ENCODE measurements at regions not wholly inside any gene's neighbourhood (a gene's known extent, or its start where the extent isn't known, plus 50 kb on each side); places are given as distances from the start of the nearest gene placed in this dataset.

DNA sequence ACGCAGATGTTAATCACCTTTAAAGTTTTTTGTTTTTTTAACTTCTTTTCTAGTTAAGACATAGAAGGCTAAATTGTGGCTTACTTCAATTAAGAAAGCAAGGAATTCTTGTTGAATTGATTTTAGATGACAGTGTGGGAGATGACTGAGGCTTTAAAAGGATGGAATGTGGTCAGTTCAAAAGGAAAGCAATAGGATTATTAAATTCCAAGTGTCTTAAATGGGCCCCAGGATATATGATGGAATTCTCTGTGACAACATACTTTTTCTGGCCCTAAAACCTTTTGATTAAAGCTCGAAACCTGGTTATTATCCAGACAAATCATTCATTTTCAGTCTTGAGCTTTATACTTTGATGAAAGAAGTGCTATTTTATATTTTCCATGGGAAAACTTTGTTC, 179.0 kb upstream of the TMEFF2 start:
- DNase-seq = no peak

DNA sequence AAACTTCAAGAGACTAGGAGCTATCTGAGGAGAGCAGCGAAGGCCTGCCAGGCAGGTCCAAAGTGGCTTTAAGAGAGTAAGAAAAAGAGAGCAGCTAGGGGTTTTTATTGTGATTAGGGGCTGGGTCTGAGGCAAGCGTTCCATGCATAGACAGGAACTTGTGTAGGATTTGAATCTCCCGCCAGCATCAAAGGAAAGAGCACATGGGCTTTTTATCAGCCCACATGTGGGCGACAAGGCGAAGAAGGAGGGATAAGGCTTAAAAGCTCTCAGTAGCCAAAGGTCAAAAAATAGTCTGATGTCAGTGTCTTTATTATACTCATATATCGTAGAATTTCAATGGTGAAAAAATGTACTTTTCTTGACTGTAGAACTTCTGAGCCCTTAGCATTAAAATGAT, 178.5 kb upstream of the TMEFF2 start:
- no peak for DNase-seq

DNA sequence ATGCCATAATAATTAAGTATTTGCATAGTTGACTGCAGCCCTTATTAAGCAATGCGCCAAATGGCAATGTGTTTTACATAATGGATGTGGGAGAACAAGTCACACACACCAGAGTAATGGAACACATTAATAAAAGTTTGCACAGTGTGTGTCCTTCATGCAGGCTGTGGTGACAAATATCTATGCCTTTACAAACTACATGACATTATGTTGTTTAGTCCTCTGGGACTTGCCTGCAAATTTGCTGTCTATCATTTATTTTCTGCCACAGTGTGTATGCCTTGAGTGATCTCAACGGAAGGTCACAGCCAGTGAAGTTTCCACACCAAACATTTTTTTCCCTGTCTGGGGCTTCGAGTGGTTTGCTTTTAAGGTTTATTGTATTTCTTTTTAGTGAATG, 175.2 kb upstream of the TMEFF2 start:
- no peak for DNase-seq

DNA sequence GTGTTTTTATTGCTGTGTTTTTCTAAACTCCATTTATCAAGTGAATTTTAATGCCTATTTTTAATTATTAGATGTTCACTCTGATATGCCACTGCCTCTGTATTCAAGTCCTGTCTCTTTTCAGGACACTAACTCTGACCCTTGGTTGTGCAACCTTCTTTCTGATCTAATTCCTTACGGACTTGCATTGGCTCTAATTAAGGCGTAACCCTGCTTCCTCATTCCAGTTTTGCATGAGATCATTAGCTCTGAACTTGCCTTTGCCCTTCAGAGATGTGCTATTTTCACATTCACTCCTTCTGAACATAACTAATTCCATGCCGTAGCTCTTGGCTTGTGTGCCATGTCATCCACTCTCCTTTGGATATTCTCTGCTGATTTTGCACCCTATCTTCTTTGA, 162.5 kb upstream of the TMEFF2 start:
- no peak for DNase-seq

DNA sequence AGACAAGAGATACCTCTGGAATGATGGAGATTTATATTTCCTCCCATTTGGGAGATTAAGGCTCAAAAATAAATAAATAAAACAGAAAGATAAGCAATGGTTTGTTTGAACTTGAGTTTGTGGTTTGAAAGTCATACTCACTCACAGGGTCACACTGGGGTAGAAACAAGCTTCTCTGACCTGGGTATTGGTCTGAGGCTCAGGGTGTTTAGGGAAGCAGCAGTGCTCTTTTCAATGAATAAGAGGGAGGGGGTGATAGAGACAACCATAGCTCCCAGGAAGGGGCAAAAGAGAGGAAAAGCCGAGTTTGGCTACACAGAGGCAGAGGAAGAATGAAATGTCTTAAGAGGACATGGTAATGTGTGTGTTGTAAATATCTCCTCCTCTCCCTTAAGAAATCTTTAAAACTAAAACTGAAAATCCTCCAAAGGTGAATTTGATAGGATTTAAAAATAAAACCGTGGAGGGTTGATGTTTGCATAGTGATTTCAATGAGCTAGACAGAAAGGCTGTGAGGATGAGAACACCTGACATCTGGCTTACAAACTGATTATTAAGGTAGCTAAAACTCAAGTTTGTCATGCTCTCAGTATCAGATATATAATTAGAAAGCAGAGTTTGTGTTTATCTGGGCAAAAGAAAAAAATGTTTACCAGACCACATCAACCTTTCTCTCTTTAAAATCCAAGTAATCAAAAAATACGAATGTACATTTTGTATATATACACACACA, 159.9 kb upstream of the TMEFF2 start:
- DNase-seq = no peak

DNA sequence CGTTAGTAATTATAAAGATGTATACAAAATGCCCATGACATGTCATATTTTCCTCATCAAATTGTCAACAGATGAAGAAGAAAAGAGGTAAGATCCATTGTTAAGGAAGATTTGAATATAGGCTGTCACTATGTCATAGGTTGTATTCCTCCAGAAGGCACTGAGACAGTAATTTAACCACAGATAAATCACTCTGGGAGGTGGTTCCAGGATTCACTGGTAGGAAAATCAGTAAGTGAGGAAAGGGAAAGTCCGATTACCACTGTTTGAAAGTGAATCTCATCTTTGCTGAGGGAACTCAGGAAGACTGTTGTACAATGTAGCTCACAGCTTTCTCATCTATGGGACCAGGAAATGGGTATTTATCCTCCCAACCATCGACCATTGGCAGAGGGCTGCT, 152.8 kb upstream of the TMEFF2 start:
- no peak for DNase-seq

DNA sequence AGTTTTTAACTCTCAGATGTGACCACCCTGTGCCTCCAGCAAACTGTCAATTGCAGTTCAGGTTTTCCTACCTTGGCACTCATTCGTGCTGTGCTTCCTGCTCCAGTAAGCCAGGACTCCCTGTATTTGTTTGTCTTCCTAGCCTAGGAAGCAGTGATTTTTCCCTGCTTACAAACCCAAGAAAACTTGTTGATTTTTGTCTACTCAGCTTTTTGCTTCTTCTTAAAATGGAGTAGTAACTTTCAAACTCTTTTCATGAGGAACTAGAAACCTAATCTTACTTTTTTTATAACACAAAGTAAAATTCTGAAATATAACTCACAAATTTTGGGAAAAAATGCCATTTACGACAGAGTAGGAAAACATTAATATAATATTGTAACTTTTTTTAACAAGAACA, 150.6 kb upstream of the TMEFF2 start:
- no peak for DNase-seq

DNA sequence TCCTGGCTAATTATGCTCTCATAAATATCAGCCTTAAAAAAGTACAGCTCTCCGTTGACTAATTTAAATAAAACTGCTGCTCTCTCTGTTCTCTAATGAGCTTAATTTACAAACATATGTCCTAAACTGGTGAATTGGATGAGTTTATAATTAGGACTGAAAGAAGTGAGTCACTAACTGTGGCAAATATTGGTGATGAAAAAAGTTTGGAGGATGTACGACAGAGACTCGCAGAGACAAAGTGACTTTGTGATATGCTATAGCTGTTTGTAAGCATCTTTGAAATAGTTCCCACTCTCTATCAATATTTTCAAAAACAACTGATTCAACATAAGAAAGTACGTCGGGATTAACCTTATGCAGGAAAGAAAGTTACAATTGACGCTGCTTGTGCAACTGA, 138.9 kb upstream of the TMEFF2 start:
- no peak for DNase-seq

DNA sequence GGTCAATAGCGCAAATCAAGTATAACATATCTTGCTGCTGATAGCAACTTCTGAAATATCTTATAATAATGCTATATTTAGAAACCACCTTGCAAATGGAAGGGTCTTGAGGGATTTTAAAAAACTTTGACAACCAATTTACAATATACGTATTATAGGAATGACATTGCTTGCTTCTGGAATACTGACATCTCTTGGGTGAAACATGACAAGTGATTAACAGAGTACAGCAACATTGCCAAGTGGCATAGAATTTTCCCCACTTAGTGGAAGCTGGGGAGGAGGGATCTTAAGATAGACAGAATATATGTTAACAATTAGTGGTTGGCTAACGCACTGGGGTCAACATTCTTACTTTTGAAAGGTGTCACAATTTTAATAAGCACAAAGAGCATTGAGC, 133.6 kb upstream of the TMEFF2 start:
- DNase-seq = no peak

DNA sequence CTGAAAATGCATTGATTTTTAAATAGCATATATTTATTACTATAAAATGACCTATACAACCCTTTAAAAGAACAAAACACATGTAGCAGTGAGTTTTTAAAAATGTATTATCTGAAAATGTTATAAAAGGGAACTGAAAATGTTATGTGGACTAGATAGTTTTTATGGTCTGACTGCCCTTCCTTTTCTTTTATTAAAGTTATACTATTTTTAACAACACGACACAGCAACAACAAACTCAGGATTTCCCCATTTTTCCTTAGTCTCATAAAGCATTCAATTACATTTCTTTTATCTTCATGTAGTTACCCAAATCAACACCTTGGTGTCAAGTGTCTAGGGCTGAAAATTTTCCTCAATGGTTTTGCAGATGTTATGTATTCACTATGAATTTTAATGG, 132.8 kb upstream of the TMEFF2 start:
- DNase-seq = no peak

DNA sequence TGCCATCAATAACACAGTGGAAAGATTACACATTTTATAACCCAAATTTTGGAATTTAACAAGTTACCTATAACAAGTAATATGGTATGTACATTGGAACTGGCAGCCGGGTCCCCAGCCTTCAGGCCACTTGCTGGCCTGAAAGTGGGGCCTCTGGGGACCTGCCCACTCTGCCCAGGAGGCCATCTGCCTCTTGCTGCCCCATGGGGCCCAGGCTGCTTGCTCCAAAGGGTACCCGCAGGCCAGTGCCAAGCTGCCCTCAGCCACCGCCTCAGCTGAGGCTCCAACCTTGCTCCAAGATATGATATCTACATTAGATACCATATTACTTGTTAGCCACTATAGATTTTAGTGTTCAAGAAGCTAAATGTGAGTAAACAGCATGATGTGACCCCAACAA, 120.8 kb upstream of the TMEFF2 start:
- DNase-seq = no peak

DNA sequence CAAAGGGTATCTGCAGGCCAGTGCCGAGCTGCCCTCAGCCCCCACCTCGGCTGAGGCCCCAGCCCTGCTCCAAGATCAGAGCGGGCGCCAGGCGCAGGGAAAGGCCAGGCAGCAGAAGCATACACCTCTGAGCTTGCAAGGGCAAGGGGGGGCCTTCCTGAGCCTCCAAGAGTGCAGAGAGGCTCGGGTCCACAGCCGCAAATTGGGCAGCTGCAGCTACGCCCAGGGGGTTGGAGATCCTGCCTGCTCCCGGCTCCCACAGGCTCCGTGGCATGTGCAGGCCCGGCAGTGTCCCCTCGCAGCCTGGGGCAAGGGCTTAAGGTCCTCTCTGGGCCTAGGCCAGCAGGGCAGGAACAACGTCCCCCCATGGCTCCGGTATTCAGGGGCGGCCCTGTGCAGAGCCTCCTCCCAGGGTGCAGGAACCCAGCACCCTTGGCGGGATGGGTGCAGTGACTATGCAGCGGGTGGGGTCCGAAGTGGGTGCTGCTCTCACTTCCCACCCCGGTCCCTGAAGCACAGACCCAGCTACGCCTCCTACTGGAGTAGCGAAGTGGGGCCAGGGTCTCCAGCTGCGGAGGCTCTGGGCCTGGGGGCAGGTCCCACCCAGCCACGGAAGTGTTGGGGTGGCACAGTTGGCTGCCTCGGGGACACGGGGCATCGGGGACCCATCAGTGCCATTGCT, 120.2 kb upstream of the TMEFF2 start:
- DNase-seq = no peak

DNA sequence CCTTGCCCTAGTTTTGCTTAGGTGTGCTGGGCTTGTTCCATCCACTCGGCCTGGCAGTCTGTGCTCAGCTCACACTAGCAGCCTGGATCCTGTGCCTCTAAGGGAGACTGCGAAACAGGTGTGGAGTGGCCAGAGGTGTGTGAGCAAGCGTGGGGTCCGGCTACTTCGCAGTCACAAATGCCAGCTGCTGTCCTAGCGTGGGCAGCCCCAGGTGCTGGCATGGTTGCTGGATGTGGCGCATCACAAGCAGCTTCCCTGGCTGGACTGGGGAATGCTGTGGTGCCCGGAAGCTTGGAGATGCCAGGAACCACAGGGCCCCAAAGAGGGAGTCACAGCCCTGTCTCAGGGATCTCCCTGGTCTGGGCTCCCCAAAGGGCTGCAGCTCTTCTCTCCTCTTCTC, 119.0 kb upstream of the TMEFF2 start:
- no peak for DNase-seq

DNA sequence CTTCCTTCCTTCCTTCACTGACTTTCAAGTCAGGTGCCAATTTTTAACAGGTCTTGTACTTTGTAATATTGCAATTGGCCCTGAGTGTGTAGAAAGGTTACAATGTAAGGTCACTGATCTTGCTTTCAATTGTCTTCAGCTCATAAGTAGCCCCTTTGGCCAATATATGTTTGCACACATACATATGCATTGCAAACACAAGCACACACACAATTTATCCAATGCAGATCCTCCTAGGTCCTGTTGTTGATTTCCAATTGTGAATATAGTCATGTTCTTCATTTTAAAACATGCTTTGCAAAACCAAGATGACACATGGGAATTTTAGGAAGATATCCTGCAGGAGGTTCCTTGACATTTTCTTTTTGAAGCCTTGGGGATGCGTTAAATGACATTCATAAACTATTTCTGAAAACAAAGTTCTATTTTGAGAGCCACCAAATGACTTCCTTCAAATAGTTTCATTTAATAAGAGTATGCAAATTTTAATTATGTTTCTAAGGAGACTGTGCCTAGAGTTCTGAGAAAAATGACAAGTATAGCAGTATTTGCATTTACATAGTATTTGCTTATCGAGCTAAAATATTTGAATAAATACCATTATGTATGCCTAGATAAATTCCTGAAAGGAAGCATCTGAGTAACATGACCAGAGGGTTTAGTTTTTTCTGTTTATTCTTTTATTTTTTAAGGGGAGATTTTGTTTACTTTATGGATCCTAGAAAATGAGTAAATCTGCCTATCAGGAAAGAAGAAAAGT, 117.1 kb upstream of the TMEFF2 start:
- DNase-seq = no peak

DNA sequence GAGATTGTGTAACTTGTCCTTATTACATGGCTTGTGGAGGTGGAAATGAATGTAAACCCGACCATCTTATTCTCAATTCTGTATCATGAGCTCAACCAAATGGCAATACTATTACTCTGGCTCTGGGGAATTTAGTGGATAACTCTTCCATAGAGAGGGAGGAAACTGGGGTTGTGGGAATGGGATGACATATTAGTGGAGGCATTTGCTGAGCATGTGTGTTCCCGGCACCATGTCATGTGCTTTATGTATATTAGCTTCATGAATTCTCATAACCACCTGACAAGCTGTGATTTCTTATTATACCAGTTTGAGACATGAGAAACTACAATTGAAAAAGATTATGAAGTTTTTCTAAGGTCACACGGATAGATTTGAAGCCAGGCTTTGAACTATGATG, 112.8 kb upstream of the TMEFF2 start:
- DNase-seq = no peak

DNA sequence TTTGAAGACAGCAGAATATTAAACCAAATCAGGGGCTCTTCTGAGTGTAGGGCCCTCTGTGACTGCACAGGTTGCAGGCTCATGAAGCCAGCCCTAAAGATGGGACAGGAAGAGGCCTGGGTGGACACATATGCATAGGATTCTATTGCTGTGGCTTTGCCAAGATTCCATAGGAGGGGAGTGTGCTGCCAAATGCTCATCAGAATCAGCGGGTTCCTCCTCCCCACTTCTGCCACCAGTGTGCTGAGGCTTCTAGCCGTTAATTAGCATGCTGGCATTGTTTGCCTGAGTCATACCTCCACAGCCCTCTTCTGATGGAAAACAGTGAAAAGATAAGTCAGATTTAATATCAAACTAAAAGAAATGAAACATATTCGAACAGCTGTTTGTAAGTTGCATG, 103.9 kb upstream of the TMEFF2 start:
- no peak for DNase-seq

DNA sequence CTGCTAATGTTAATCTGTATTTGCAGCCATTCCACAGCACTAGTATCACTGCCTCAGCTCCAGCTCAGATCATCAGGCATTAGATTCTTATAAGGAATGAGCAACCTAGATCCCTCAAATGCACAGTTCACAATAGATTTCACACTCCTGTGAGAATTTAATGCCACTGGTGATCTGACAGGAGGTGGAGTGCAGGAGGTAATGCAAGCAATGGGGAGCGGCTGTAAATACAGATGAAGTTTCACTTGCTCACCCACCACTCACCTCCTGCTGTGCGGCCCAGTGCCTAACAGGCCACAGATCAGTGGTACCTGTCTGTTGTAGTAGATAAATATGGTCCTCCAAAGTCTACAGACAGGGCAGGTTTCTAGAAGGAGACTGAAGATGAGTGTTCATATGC, 97.7 kb upstream of the TMEFF2 start:
- DNase-seq = no peak

DNA sequence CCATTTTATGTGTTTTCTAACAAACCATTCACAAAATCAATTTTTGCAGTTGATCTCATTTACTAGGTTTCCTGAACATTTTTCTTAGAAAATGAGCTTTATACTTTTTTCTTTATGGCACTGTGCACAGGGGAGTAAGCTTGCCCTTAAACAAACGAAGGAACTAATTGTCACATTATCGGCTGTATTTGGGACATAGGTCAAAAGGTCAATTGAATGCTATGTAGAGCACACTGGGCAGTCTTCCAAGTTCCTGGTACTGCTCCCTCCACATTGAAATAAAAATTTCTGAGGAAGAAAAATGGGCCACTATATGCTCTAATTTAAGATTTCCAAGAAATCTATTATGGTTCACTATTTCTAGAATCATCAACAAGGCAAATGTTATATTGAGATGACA, 93.6 kb upstream of the TMEFF2 start:
- DNase-seq = no peak

DNA sequence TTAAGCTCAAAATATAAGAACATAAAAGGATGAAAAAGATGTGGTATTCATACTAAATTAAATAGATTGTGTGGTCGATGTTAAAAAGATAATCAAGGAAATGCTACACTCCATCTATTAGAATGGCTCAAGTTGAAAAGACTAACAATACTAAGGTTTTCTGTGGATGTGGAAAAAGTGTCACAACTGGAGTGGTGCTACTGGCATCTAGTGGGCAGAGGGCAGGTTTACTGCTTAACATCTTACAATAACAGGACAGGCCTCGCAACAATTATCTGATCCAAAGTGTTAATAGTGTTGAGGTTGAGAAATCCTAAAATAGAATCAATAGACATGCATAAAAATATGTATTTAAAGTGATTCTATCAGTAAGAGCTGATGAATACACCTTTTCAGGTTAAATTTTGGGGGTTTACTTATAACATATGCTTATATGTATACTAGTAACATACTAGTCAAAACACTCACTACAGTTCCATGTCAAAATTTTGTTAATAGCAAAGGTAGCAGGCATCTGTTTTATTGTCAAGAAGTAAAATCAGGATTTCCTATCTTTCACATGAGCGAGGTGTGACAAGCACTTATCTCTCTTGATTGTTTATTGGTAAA, 91.5 kb upstream of the TMEFF2 start:
- DNase-seq = no peak

DNA sequence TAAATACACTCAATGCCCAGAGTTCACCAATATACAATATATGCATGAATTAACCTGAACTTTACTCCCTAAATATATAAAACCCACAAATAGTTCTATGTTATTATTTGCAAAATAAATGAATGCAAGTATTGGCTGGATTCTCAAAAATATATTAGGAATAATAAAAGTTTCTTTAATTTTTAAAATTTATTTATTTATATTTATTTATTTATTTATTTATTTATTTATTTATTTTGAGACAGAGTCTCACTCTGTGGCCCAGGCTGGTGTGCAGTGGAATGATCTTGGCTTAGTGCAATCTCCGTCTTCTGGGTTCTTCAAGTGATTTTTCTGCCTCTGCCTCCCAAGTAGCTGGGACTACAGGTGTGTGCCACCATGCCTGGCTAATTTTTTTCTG, 88.7 kb upstream of the TMEFF2 start:
- DNase-seq = no peak

DNA sequence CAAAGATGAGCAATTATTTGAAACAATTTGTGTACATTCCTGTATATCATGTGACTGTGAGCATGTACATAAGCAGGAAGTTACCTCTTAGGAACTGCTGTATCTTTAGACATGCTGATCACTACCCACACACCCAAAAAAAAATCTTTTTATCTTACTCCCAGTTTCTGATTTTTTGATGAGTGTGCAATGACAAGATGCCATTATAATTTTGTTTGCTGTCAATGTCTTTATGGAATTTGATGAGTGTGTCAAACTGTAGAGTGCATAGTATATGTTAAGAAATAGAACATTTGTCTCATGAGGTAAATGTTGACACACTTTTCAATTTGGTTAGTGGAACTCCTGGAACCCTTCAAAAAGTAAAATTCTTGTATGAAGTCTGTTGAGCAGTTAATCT, 84.0 kb upstream of the TMEFF2 start:
- DNase-seq = no peak

DNA sequence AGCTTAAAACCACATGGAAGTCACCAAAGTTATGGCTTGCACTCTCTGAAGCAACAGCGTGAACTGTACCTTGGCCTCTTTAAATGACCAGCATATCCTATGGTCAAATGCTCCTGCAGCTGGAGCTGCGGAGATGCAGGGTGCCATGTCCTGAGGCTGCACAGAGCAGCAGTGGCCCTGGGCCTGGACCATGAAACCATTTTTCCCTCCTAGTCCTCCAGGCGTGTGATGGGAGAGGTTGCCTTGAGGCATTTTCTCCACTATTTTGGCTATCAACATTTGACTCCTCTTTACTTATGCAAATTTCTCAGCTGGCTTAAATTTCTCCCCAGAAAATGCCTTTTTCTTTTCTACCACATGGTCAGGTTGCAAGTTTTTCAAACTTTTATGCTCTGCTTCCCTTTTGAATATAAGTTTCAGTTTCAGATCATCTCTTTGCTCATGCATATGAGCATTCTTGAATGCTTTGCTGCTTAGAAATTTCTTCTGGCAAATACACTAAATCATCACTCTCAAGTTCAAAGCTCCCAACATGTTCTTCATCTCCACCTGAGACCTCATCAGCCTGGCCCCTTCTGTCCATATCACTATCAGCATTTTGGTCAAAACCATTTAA, 82.9 kb upstream of the TMEFF2 start:
- no peak for DNase-seq

DNA sequence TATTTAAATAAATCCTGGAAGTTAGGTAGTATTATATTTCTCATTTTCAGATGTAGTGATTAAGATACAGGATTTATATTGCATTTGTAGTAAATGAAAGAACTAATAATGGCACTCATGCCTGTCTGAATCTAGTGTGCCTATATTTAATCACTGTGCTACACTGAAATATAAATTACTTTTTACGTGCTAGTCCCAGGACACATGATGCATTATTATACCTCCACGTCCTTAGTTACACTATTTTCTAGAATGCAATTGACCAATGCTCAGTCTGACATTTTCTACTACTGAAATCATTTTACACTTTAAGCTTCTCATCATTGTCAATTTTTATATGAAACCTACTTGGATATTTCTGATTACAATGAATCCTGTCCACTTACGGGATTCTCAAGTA, 80.9 kb upstream of the TMEFF2 start:
- DNase-seq = no peak
